NT2/D1 (cell line): ENCODE measurements at regions not wholly inside any gene's neighbourhood (a gene's known extent, or its start where the extent isn't known, plus 50 kb on each side); places are given as distances from the start of the nearest gene placed in this dataset.

Experiments used
- DNase-seq: peaks from one replicate; pipeline ENCODE4 v3.0.0-alpha.2; 2011; ENCODE audit warnings: low read depth, low spot score
- H3K27me3 ChIP-seq: 2 replicates; pipeline ENCODE4 v1.6.0; 2011; ENCODE audit warnings: mild to moderate bottlenecking; ENCODE audit not compliant: insufficient read length, insufficient read depth
- H3K36me3 ChIP-seq: 2 replicates; pipeline ENCODE4 v1.6.1; 2011; ENCODE audit warnings: mild to moderate bottlenecking, low read length, mixed read lengths; ENCODE audit not compliant: insufficient read depth, insufficient read length
- H3K4me1 ChIP-seq: 2 replicates; pipeline ENCODE4 v1.5.1; 2011; ENCODE audit not compliant: insufficient read depth, insufficient read length
- H3K4me3 ChIP-seq: 2 replicates; pipeline ENCODE4 v1.5.1; 2011; ENCODE audit warnings: low read depth; ENCODE audit not compliant: insufficient read length
- H3K9ac ChIP-seq: 2 replicates; pipeline ENCODE4 v1.6.0; 2011; ENCODE audit warnings: low read depth; ENCODE audit not compliant: insufficient read length
- H3K9me3 ChIP-seq: 2 replicates; pipeline ENCODE4 v1.5.1; 2011; ENCODE audit warnings: mild to moderate bottlenecking, low read length; ENCODE audit not compliant: insufficient read depth
- SUZ12 ChIP-seq: IDR thresholded peaks from 2 replicates; pipeline ENCODE4 v1.6.1; 2011; ENCODE audit not compliant: insufficient read length, insufficient read depth; ENCODE audit errors: extremely low read depth
- YY1 ChIP-seq: IDR thresholded peaks from 2 replicates; pipeline ENCODE4 v1.6.1; 2011; ENCODE audit not compliant: insufficient read length, insufficient read depth
- ZNF274 ChIP-seq: IDR thresholded peaks from 2 replicates; pipeline ENCODE4 v1.6.1; 2011; ENCODE audit warnings: mild to moderate bottlenecking, low read depth, low read length

GRCh38 chr5:38720554-38721361 lies 125.1 kb upstream of the OSMR start:
- Histone ChIP-seq H3K27me3 (no peaks in the 10 kb centered on the region), H3K9me3 (no peaks in the 10 kb centered on the region), H3K36me3 (no peaks in the 10 kb centered on the region), H3K9ac (no peak overlapping the region), H3K4me1 (peaks cover under 1% of the 10 kb centered on the region), H3K4me3 (no peak overlapping the region)
- no peak for TF ChIP-seq YY1
- no peak for TF ChIP-seq ZNF274
- no peak for TF ChIP-seq SUZ12
- DNase-seq, result no peak

DNA sequence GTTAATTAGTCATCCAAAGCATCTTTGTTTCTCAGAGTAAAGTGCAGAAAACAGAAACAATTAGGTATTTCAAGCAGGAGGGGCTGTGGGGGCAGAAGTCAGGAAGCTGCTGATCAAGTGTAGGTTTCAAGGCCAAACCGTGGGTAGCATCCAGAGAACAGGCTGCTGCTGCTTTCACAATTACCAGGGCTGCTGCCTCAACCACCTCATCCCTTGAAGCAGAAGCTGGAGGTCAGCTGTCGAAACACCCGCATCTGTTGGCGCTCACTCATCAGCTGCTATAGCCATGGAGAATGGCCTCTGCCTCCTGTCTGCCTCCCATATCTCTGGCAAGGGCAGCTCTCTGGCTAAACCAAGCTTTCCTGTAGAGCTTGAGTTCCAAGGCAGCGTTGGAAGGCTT lies 122.9 kb upstream of the OSMR start:
- Histone ChIP-seq H3K4me1 (no peaks in the 10 kb centered on the region), H3K36me3 (no peaks in the 10 kb centered on the region)
- TF ChIP-seq ZNF274 (no peak), YY1 (no peak), SUZ12 (no peak)

GRCh38 chr5:38723426-38723825 lies 122.4 kb upstream of the OSMR start:
- H3K9ac ChIP-seq, result no peak overlapping the region
- no peaks in the 10 kb centered on the region for H3K36me3 ChIP-seq
- no peaks in the 10 kb centered on the region for H3K27me3 ChIP-seq
- H3K4me1 ChIP-seq, result no peaks in the 10 kb centered on the region
- DNase-seq, result no peak
- no peaks in the 10 kb centered on the region for H3K9me3 ChIP-seq
- H3K4me3 ChIP-seq, result no peak overlapping the region
- TF ChIP-seq ZNF274, result no peak
- no peak for TF ChIP-seq YY1
- no peak for TF ChIP-seq SUZ12

More for the DNA sequence above, 122.9 kb upstream of the OSMR start:
- no peak overlapping the region for H3K9ac ChIP-seq
- no peaks in the 10 kb centered on the region for H3K9me3 ChIP-seq
- no peak for DNase-seq
- H3K27me3 ChIP-seq, result no peaks in the 10 kb centered on the region
- H3K4me3 ChIP-seq, result no peak overlapping the region

- Histone ChIP-seq H3K9ac (peak overlapping the region; percentile 63), H3K4me3 (no peak overlapping the region), H3K9me3 (no peaks in the 10 kb centered on the region), H3K27me3 (no peaks in the 10 kb centered on the region), H3K4me1 (no peaks in the 10 kb centered on the region), H3K36me3 (no peaks in the 10 kb centered on the region)
- no peak for TF ChIP-seq SUZ12
- TF ChIP-seq YY1, result no peak
- no peak for TF ChIP-seq ZNF274
- no peak for DNase-seq
Observed at GRCh38 chr5:38724301-38725030, 121.3 kb upstream of the OSMR start.

DNA sequence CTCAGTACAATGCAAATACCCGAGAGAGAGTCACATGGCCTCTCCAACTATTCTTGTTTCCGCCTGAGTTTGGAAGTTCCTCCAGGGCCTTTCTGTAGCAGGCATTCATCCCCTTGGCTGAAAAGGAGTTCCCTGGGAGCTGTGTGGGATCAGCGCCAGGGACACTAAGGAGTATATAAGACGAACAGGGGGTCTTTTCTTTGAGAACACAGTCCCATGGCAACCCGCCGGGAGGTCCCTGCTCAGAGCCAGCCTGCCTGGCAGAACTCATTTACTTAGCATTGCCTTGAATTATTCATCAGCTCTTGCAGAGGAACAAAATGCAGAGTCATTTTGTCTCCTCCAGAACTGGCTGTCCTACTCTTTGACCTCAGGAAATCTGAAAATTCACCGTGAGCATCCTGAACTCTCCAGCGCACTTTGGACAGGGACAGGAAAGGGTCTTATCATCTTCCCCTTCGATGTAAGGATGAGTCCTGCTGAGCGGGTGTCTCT lies 120.4 kb upstream of the OSMR start:
- Histone ChIP-seq H3K4me1 (no peaks in the 10 kb centered on the region), H3K9me3 (no peaks in the 10 kb centered on the region), H3K9ac (peak overlapping the region; percentile 32), H3K36me3 (no peaks in the 10 kb centered on the region), H3K27me3 (no peaks in the 10 kb centered on the region), H3K4me3 (no peak overlapping the region)
- DNase-seq, result peak; percentile 22
- TF ChIP-seq ZNF274 (no peak), SUZ12 (no peak), YY1 (no peak)

GRCh38 chr5:38726279-38726678 lies 119.5 kb upstream of the OSMR start:
- H3K36me3 ChIP-seq, result no peaks in the 10 kb centered on the region
- no peak overlapping the region for H3K9ac ChIP-seq
- no peaks in the 10 kb centered on the region for H3K4me1 ChIP-seq
- no peaks in the 10 kb centered on the region for H3K9me3 ChIP-seq
- TF ChIP-seq ZNF274, result no peak
- no peak for TF ChIP-seq SUZ12
- no peak for TF ChIP-seq YY1
- DNase-seq, result no peak
- H3K4me3 ChIP-seq, result no peak overlapping the region
- no peaks in the 10 kb centered on the region for H3K27me3 ChIP-seq

DNA sequence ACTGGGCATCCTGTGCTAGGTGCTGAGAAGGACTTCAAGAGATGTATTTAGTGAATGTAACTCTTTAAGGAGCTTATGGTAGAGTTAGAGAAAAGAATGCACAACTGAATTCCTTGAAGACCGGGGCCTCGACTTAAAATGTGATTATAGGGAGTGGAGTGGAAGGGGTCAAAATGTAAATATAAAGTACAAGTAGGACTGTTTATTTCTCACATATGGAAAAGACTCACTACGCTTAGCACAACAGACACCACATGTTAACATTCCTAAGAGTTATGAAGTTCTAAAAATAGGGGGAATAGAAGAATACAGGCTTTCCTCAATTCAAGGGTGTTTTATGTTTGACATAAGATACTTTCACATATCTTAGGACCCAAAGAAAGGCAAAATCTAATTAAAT lies 117.8 kb upstream of the OSMR start:
- Histone ChIP-seq H3K27me3 (no peaks in the 10 kb centered on the region), H3K36me3 (no peaks in the 10 kb centered on the region), H3K9me3 (no peaks in the 10 kb centered on the region), H3K4me1 (no peaks in the 10 kb centered on the region), H3K4me3 (no peak overlapping the region), H3K9ac (no peak overlapping the region)
- no peak for TF ChIP-seq YY1
- no peak for TF ChIP-seq SUZ12
- TF ChIP-seq ZNF274, result no peak
- no peak for DNase-seq
